ENCODE measurements at regions not wholly inside any gene's neighbourhood (a gene's known extent, or its start where the extent isn't known, plus 50 kb on each side); places are given as distances from the start of the nearest gene placed in this dataset.

- peak overlapping the region; percentile 24; the same call in 1 of the 2 replicates for H3K27ac ChIP-seq
- TF ChIP-seq ZFX (IDR thresholded peaks at IDR 0.05; ENCODE audit: borderline replicate concordance), result no peak
- TF ChIP-seq, protein P1, sequence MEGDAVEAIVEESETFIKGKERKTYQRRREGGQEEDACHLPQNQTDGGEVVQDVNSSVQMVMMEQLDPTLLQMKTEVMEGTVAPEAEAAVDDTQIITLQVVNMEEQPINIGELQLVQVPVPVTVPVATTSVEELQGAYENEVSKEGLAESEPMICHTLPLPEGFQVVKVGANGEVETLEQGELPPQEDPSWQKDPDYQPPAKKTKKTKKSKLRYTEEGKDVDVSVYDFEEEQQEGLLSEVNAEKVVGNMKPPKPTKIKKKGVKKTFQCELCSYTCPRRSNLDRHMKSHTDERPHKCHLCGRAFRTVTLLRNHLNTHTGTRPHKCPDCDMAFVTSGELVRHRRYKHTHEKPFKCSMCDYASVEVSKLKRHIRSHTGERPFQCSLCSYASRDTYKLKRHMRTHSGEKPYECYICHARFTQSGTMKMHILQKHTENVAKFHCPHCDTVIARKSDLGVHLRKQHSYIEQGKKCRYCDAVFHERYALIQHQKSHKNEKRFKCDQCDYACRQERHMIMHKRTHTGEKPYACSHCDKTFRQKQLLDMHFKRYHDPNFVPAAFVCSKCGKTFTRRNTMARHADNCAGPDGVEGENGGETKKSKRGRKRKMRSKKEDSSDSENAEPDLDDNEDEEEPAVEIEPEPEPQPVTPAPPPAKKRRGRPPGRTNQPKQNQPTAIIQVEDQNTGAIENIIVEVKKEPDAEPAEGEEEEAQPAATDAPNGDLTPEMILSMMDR (IDR thresholded peaks at IDR 0.05), result no peak
These were observed 467.1 kb downstream of the LMO4 start for GRCh38 chr1:87795615-87796337.

DNA sequence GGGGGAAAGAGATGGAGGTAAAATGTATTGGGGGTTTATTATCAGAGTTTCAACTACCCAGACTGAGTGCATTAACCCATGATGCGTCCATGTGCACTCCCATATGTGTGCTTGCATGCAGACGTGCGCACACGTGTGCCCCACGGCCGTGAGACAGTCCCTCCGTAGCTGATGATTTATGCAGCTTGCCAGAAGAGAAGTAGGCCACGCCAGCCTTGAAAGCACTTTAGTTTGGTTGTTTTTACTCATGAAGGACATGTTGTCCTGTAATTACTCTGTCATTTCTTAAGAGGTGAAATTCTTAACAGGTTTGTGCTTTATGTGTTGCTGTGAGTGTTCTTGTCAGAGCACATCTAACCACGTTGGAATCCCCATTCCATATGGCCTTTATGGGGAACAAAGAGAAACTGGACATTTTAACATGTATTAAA, 467.8 kb downstream of the LMO4 start:
- no peak overlapping the region for H3K27ac ChIP-seq
- TF ChIP-seq, protein P1 (IDR thresholded peaks at IDR 0.05), result no peak
- no peak for TF ChIP-seq ZFX (IDR thresholded peaks at IDR 0.05; ENCODE audit: borderline replicate concordance)

DNA sequence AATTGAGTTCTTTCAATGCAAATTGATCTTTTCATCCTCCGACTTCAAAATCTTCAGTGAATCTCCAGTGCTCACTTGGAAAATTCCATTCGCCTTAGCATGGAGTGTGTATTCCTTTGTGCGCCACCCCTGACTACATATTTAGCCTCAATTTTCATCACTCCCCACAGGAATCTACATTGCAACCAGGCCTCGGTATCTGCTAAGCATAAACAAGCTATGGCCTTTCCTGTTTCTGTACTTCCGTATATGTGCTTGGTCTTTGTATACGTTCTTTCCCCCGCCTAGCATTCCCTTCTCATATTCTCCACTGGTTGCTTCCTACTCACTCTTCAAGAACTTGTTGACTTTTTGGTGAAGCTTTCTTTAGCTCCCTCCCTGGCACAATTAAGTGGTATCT, 470.8 kb downstream of the LMO4 start:
- H3K27ac ChIP-seq, result no peak overlapping the region

DNA sequence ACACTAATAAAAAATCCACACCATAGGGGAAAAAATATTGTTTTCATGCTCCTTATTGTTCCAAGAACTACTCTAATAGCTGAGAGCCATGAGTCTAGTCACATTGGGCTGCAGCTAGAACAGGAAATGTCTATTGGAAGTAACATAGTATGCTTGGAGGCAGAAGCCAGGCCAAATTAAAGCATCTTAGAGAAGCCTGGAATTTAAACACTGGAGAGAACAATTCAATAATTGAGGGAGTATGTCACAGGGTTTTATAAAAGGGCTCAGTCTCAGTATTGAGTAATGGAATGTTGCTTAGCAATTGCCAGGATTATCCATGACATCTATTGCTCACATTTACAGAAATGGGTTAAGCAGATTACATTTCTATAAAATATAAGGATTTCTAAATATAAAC, 471.3 kb downstream of the LMO4 start:
- no peak for TF ChIP-seq ZFX (IDR thresholded peaks at IDR 0.05; ENCODE audit: borderline replicate concordance)

More for the DNA sequence above, 470.8 kb downstream of the LMO4 start:
- TF ChIP-seq, protein P1 (IDR thresholded peaks at IDR 0.05), result no peak
- TF ChIP-seq ZFX (IDR thresholded peaks at IDR 0.05; ENCODE audit: borderline replicate concordance), result no peak

DNA sequence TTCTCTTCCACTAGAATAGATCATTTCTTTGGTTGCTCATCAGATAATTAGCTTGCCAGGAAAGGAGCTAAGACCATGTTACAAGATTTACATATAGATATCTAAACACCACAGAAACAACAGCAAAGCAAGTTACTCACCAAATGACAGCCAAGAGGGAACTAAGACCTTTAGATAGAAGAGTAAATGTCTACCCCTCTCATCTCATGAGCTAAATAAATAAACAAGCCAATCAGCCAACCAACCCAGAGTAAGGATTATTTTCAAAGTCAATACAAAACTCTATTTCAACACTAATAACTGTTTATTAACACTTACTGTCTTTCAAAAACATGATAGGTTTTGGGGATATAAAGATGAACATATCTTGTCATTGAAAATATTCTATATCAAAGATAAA, 474.7 kb downstream of the LMO4 start:
- TF ChIP-seq, protein P1 (IDR thresholded peaks at IDR 0.05), result no peak
- no peak for TF ChIP-seq ZFX (IDR thresholded peaks at IDR 0.05; ENCODE audit: borderline replicate concordance)

More for the DNA sequence above, 471.3 kb downstream of the LMO4 start:
- H3K27ac ChIP-seq, result no peak overlapping the region

GRCh38 chr1:87804128-87804527, 475.4 kb downstream of the LMO4 start:
- no peak overlapping the region for H3K27ac ChIP-seq
- no peak for TF ChIP-seq ZFX (IDR thresholded peaks at IDR 0.05; ENCODE audit: borderline replicate concordance)
- TF ChIP-seq, protein P1 (IDR thresholded peaks at IDR 0.05), result no peak

More for the DNA sequence above, 474.7 kb downstream of the LMO4 start:
- no peak overlapping the region for H3K27ac ChIP-seq

- H3K27ac ChIP-seq, result no peak overlapping the region
- TF ChIP-seq, protein P1 (IDR thresholded peaks at IDR 0.05), result no peak
- TF ChIP-seq ZFX (IDR thresholded peaks at IDR 0.05; ENCODE audit: borderline replicate concordance), result no peak
These were observed 477.1 kb downstream of the LMO4 start for GRCh38 chr1:87805666-87806378.
